ENCODE measurements at regions not wholly inside any gene's neighbourhood (a gene's known extent, or its start where the extent isn't known, plus 50 kb on each side); places are given as distances from the start of the nearest gene placed in this dataset.

- TF ChIP-seq CTCF (IDR thresholded peaks at IDR 0.05) (no peak), POLR2A (IDR thresholded peaks at IDR 0.05) (no peak)
Observed at GRCh38 chr13:50588491-50589130, 254.9 kb downstream of the DLEU7 start.

Data from lower leg skin (tissue), 3 donors.